ENCODE measurements at regions not wholly inside any gene's neighbourhood (a gene's known extent, or its start where the extent isn't known, plus 50 kb on each side); places are given as distances from the start of the nearest gene placed in this dataset.

DNA sequence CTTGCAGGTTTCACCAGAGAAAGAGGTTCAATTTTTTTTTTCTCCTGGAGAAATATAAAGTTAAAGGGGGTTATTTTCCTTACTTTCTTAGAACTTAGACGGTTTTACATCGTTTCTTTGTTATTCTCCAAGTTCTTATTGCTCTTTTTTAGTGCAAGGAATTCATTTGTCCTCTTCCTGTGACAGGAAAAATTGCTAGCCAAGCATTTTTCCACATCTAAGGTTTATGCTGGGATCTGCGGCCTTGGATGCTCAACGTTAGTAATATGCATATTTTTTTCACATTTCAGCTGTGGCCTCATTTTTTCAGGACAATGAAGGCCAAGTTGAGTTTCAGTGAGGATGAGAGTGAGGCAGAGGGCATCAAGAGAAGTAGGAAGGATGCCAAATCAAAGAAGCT lies 948.9 kb downstream of the PCDH19 start (continued):
- TF ChIP-seq, protein P1, sequence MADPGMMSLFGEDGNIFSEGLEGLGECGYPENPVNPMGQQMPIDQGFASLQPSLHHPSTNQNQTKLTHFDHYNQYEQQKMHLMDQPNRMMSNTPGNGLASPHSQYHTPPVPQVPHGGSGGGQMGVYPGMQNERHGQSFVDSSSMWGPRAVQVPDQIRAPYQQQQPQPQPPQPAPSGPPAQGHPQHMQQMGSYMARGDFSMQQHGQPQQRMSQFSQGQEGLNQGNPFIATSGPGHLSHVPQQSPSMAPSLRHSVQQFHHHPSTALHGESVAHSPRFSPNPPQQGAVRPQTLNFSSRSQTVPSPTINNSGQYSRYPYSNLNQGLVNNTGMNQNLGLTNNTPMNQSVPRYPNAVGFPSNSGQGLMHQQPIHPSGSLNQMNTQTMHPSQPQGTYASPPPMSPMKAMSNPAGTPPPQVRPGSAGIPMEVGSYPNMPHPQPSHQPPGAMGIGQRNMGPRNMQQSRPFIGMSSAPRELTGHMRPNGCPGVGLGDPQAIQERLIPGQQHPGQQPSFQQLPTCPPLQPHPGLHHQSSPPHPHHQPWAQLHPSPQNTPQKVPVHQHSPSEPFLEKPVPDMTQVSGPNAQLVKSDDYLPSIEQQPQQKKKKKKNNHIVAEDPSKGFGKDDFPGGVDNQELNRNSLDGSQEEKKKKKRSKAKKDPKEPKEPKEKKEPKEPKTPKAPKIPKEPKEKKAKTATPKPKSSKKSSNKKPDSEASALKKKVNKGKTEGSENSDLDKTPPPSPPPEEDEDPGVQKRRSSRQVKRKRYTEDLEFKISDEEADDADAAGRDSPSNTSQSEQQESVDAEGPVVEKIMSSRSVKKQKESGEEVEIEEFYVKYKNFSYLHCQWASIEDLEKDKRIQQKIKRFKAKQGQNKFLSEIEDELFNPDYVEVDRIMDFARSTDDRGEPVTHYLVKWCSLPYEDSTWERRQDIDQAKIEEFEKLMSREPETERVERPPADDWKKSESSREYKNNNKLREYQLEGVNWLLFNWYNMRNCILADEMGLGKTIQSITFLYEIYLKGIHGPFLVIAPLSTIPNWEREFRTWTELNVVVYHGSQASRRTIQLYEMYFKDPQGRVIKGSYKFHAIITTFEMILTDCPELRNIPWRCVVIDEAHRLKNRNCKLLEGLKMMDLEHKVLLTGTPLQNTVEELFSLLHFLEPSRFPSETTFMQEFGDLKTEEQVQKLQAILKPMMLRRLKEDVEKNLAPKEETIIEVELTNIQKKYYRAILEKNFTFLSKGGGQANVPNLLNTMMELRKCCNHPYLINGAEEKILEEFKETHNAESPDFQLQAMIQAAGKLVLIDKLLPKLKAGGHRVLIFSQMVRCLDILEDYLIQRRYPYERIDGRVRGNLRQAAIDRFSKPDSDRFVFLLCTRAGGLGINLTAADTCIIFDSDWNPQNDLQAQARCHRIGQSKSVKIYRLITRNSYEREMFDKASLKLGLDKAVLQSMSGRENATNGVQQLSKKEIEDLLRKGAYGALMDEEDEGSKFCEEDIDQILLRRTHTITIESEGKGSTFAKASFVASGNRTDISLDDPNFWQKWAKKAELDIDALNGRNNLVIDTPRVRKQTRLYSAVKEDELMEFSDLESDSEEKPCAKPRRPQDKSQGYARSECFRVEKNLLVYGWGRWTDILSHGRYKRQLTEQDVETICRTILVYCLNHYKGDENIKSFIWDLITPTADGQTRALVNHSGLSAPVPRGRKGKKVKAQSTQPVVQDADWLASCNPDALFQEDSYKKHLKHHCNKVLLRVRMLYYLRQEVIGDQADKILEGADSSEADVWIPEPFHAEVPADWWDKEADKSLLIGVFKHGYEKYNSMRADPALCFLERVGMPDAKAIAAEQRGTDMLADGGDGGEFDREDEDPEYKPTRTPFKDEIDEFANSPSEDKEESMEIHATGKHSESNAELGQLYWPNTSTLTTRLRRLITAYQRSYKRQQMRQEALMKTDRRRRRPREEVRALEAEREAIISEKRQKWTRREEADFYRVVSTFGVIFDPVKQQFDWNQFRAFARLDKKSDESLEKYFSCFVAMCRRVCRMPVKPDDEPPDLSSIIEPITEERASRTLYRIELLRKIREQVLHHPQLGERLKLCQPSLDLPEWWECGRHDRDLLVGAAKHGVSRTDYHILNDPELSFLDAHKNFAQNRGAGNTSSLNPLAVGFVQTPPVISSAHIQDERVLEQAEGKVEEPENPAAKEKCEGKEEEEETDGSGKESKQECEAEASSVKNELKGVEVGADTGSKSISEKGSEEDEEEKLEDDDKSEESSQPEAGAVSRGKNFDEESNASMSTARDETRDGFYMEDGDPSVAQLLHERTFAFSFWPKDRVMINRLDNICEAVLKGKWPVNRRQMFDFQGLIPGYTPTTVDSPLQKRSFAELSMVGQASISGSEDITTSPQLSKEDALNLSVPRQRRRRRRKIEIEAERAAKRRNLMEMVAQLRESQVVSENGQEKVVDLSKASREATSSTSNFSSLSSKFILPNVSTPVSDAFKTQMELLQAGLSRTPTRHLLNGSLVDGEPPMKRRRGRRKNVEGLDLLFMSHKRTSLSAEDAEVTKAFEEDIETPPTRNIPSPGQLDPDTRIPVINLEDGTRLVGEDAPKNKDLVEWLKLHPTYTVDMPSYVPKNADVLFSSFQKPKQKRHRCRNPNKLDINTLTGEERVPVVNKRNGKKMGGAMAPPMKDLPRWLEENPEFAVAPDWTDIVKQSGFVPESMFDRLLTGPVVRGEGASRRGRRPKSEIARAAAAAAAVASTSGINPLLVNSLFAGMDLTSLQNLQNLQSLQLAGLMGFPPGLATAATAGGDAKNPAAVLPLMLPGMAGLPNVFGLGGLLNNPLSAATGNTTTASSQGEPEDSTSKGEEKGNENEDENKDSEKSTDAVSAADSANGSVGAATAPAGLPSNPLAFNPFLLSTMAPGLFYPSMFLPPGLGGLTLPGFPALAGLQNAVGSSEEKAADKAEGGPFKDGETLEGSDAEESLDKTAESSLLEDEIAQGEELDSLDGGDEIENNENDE (IDR thresholded peaks at IDR 0.05; ENCODE audit: insufficient replicate concordance, low read length) = no peak
- no peak for TF ChIP-seq RXRA (IDR thresholded peaks at IDR 0.05; ENCODE audit: insufficient read depth, low read depth, low read length)
- TF ChIP-seq CREB1 (IDR thresholded peaks at IDR 0.05) = no peak
- TF ChIP-seq CHD2 (IDR thresholded peaks at IDR 0.05; ENCODE audit: low read length) = no peak
- TF ChIP-seq FOSL1 (IDR thresholded peaks at IDR 0.05; ENCODE audit: insufficient read depth, low read depth, low read length) = no peak

All from H1 (cell line).